ENCODE measurements at regions not wholly inside any gene's neighbourhood (a gene's known extent, or its start where the extent isn't known, plus 50 kb on each side); places are given as distances from the start of the nearest gene placed in this dataset.

- TF ChIP-seq, protein P1, sequence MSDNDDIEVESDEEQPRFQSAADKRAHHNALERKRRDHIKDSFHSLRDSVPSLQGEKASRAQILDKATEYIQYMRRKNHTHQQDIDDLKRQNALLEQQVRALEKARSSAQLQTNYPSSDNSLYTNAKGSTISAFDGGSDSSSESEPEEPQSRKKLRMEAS (IDR thresholded peaks at IDR 0.05; ENCODE audit: low read depth, low read length) = no peak
- TF ChIP-seq, protein P2, sequence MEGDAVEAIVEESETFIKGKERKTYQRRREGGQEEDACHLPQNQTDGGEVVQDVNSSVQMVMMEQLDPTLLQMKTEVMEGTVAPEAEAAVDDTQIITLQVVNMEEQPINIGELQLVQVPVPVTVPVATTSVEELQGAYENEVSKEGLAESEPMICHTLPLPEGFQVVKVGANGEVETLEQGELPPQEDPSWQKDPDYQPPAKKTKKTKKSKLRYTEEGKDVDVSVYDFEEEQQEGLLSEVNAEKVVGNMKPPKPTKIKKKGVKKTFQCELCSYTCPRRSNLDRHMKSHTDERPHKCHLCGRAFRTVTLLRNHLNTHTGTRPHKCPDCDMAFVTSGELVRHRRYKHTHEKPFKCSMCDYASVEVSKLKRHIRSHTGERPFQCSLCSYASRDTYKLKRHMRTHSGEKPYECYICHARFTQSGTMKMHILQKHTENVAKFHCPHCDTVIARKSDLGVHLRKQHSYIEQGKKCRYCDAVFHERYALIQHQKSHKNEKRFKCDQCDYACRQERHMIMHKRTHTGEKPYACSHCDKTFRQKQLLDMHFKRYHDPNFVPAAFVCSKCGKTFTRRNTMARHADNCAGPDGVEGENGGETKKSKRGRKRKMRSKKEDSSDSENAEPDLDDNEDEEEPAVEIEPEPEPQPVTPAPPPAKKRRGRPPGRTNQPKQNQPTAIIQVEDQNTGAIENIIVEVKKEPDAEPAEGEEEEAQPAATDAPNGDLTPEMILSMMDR (IDR thresholded peaks at IDR 0.05; ENCODE audit: low read depth, low read length) = no peak
- no peak overlapping the region for H3K4me3 ChIP-seq (ENCODE audit: low read depth, low read length)
- no peak for DNase-seq (ENCODE audit: low read depth)
These were observed 357.4 kb upstream of the IL12A start for GRCh38 chr3:159631226-159631625.

- H3K4me3 ChIP-seq (ENCODE audit: low read depth, low read length) = no peak overlapping the region
- TF ChIP-seq, protein P1 (IDR thresholded peaks at IDR 0.05; ENCODE audit: low read depth, low read length) = no peak
- TF ChIP-seq, protein P2 (IDR thresholded peaks at IDR 0.05; ENCODE audit: low read depth, low read length) = no peak
- DNase-seq (ENCODE audit: low read depth) = no peak
These were observed 356.5 kb upstream of the IL12A start for GRCh38 chr3:159632128-159632527.

DNA sequence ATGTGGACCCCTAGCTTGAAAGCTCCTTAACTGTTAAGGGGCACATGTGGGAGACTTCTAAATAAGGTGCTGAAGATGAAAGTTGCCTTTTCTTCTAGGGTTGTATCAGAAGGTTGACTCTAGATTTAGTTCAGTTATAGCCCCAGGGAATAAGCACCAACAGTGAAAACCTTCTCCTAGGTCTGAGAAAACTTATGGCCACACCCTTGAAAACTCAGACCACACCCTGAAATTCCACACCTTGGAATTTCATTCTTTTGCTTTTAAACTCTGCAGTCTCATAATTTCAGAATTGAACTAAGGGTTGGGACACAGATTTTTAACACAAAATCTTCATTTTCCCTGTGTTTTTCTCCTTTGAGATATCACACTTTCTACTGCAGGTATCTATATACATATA, 355.8 kb upstream of the IL12A start:
- TF ChIP-seq, protein P1 (IDR thresholded peaks at IDR 0.05; ENCODE audit: low read depth, low read length) = no peak
- no peak for TF ChIP-seq POLR2A (IDR thresholded peaks at IDR 0.05; ENCODE audit: extremely low read depth, insufficient read length)
- TF ChIP-seq MYC (IDR thresholded peaks at IDR 0.05; ENCODE audit: low read depth, low read length) = no peak
- TF ChIP-seq, protein P2 (IDR thresholded peaks at IDR 0.05; ENCODE audit: low read depth, low read length) = no peak
- DNase-seq (ENCODE audit: low read depth) = no peak
- H3K4me3 ChIP-seq (ENCODE audit: low read depth, low read length) = no peak overlapping the region

DNA sequence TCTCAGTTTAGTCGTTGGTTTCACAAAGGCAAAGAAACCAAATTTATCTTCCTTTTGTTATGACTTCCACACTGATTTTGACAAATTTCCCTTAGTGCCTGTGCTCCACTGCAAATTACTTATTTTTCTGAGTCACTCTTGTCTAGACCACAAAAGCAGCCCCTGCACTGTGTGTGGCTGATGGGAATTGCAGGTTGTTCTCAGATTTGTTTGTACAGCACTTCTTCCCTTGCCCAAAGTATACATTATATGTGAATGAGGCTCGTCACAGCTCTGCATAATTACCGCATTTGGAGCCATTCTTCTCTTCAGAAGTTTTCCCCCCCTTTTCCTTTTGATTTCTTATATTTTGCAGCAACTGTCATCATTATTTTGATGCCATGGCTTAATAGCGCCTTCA, 354.2 kb upstream of the IL12A start:
- TF ChIP-seq, protein P1 (IDR thresholded peaks at IDR 0.05; ENCODE audit: low read depth, low read length) = no peak
- TF ChIP-seq MYC (IDR thresholded peaks at IDR 0.05; ENCODE audit: low read depth, low read length) (no peak), POLR2A (IDR thresholded peaks at IDR 0.05; ENCODE audit: extremely low read depth, insufficient read length) (no peak)
- TF ChIP-seq, protein P2 (IDR thresholded peaks at IDR 0.05; ENCODE audit: low read depth, low read length) = no peak
- no peak overlapping the region for H3K4me3 ChIP-seq (ENCODE audit: low read depth, low read length)
- DNase-seq (ENCODE audit: low read depth) = no peak

GRCh38 chr3:159635047-159635641, 353.5 kb upstream of the IL12A start:
- no peak overlapping the region for H3K4me3 ChIP-seq (ENCODE audit: low read depth, low read length)
- DNase-seq (ENCODE audit: low read depth) = no peak
- TF ChIP-seq, protein P1 (IDR thresholded peaks at IDR 0.05; ENCODE audit: low read depth, low read length) = no peak
- TF ChIP-seq POLR2A (IDR thresholded peaks at IDR 0.05; ENCODE audit: extremely low read depth, insufficient read length) (no peak), MYC (IDR thresholded peaks at IDR 0.05; ENCODE audit: low read depth, low read length) (no peak)
- TF ChIP-seq, protein P2 (IDR thresholded peaks at IDR 0.05; ENCODE audit: low read depth, low read length) = no peak

All from NB4 (cell line).